Transverse colon (tissue), 4 donors: ENCODE measurements at regions not wholly inside any gene's neighbourhood (a gene's known extent, or its start where the extent isn't known, plus 50 kb on each side); places are given as distances from the start of the nearest gene placed in this dataset.

Source experiments
- CTCF ChIP-seq, 5 experiments: fragments of 200-600 bp in 3 of 5; fragments of 450-650 bp in 2 of 5; sonication (generic) in 3 of 5; IDR thresholded peaks; 1 replicate in 2 of 5; 2 replicates in 3 of 5; pipeline ENCODE4 v1.5.1; 2016 to 2017; ENCODE audit warnings: antibody characterized with exemption in 5 of 5, inconsistent platforms in 3 of 5, mild to moderate bottlenecking in 2 of 5, moderate library complexity in 1 of 5
- POLR2A ChIP-seq: fragments of 450-650 bp; IDR thresholded peaks from one replicate; pipeline ENCODE4 v1.6.1; 2016; ENCODE audit warnings: antibody characterized with exemption, mild to moderate bottlenecking, moderate library complexity
- POLR2AphosphoS5 ChIP-seq, 3 donors: sonication (generic); formaldehyde crosslinking; IDR thresholded peaks; one replicate each; pipeline ENCODE4 v1.6.1; 2016; ENCODE audit warnings: antibody characterized with exemption in 3 of 3

DNA sequence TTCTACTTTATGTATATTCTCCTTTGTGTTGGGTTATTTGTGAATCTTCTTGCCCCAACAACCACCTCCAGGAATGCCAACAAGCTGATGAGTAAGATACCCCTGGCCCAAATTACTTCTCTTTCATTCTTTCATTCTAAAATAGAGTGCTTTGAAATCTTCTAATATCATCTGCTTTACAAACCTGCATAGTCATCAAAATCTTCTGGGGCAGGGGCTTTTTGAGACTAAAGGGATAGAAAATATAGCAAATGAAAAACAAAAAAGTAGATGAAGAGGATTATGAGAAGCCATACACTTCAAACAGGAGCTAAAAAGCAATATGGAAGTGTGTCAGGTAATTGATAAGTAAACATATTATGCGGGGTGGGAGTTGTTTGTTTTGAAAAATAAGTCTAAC lies 150.7 kb upstream of the SOX4 start:
- no peak for TF ChIP-seq POLR2A
- TF ChIP-seq CTCF (IDR thresholded peaks at IDR 0.05) = no peak
- no peak for TF ChIP-seq POLR2AphosphoS5 (IDR thresholded peaks at IDR 0.05)
